ENCODE measurements at regions not wholly inside any gene's neighbourhood (a gene's known extent, or its start where the extent isn't known, plus 50 kb on each side); places are given as distances from the start of the nearest gene placed in this dataset.

GRCh38 chr1:223012176-223012788 is 130.8 kb downstream of the TLR5 start:
- Histone ChIP-seq H3K4me3 (no peak overlapping the region), H3K36me3 (no peaks in the 10 kb centered on the region), H3K27ac (no peak overlapping the region), H3K27me3 (no peaks in the 10 kb centered on the region), H3K4me1 (no peaks in the 10 kb centered on the region), H3K9me3 (no peaks in the 10 kb centered on the region)
- no peak for ATAC-seq
- intact Hi-C loops (cut with DNase I) = no loop called here
- no peak for TF ChIP-seq CTCF (IDR thresholded peaks at IDR 0.05)
- no peak for DNase-seq

GRCh38 chr1:223012938-223013337 is 130.1 kb downstream of the TLR5 start:
- no peak for TF ChIP-seq CTCF (IDR thresholded peaks at IDR 0.05)
- Histone ChIP-seq H3K27ac (no peak overlapping the region), H3K4me1 (no peaks in the 10 kb centered on the region), H3K36me3 (no peaks in the 10 kb centered on the region), H3K27me3 (no peaks in the 10 kb centered on the region), H3K4me3 (no peak overlapping the region), H3K9me3 (no peaks in the 10 kb centered on the region)
- ATAC-seq (no peak), DNase-seq (no peak)
- intact Hi-C loops (cut with DNase I) = no loop called here

- no peaks in the 10 kb centered on the region for H3K36me3 ChIP-seq
- ATAC-seq = no peak
- no peaks in the 10 kb centered on the region for H3K4me1 ChIP-seq
- H3K27me3 ChIP-seq = no peaks in the 10 kb centered on the region
- no peak overlapping the region for H3K4me3 ChIP-seq
- no peak for DNase-seq
- intact Hi-C loops (cut with DNase I) = no loop called here
- no peak for TF ChIP-seq CTCF (IDR thresholded peaks at IDR 0.05)
- no peak overlapping the region for H3K27ac ChIP-seq
- no peaks in the 10 kb centered on the region for H3K9me3 ChIP-seq
Observed at GRCh38 chr1:223014142-223014873, 128.7 kb downstream of the TLR5 start.

- Histone ChIP-seq H3K27ac (peak overlapping the region; percentile 58), H3K9me3 (no peaks in the 10 kb centered on the region), H3K27me3 (no peaks in the 10 kb centered on the region), H3K4me3 (no peak overlapping the region), H3K36me3 (no peaks in the 10 kb centered on the region), H3K4me1 (peaks cover 4% of the 10 kb centered on the region)
- intact Hi-C loops (cut with DNase I) = no loop called here
- TF ChIP-seq CTCF (IDR thresholded peaks at IDR 0.05) = no peak
- ATAC-seq (no peak), DNase-seq (no peak)
Observed at GRCh38 chr1:223016381-223016780, 126.7 kb downstream of the TLR5 start.

- H3K4me3 ChIP-seq = no peak overlapping the region
- intact Hi-C loops (cut with DNase I) = no loop called here
- peaks cover 4% of the 10 kb centered on the region for H3K4me1 ChIP-seq
- no peaks in the 10 kb centered on the region for H3K27me3 ChIP-seq
- ATAC-seq (peak; percentile 10), DNase-seq (no peak)
- no peak for TF ChIP-seq CTCF (IDR thresholded peaks at IDR 0.05)
- no peaks in the 10 kb centered on the region for H3K9me3 ChIP-seq
- H3K36me3 ChIP-seq = no peaks in the 10 kb centered on the region
- peak overlapping the region; percentile 58 for H3K27ac ChIP-seq
Observed at GRCh38 chr1:223016890-223017289, 126.2 kb downstream of the TLR5 start.

All from upper lobe of right lung (tissue), 1 donor.